Muscle of leg (tissue), 3 donors: ENCODE measurements at regions not wholly inside any gene's neighbourhood (a gene's known extent, or its start where the extent isn't known, plus 50 kb on each side); places are given as distances from the start of the nearest gene placed in this dataset.
A peak's percentile ranks its signal among the peaks of the same experiment; 100 is the strongest.
"Not testable (repeated sequence)": the region's sequence is repeated elsewhere in the genome, so short reads cannot be mapped to it uniquely, and the experiment has no call there.

Experiments
- DNase-seq: peaks from one replicate; pipeline ENCODE4 v3.0.0; 2013
- H3K27ac ChIP-seq: one replicate; pipeline ENCODE4 v1.5.1; 2013; ENCODE audit warnings: mild to moderate bottlenecking, low read length, control low read depth
- H3K27me3 ChIP-seq: one replicate; pipeline ENCODE4 v1.6.1; 2013; ENCODE audit warnings: low read length; ENCODE audit not compliant: control insufficient read depth, insufficient read depth
- H3K36me3 ChIP-seq: one replicate; pipeline ENCODE4 v1.6.1; 2013; ENCODE audit warnings: low read length; ENCODE audit not compliant: control insufficient read depth, insufficient read depth
- H3K4me1 ChIP-seq: one replicate; pipeline ENCODE4 v1.6.1; 2013; ENCODE audit warnings: low read length; ENCODE audit not compliant: control insufficient read depth, insufficient read depth
- H3K4me3 ChIP-seq: one replicate; pipeline ENCODE4 v1.5.1; 2013; ENCODE audit warnings: low read length, control low read depth
- H3K9me3 ChIP-seq: replicated peaks from 2 replicates; pipeline ENCODE4 v1.6.1; 2013; ENCODE audit warnings: low read depth, low read length; ENCODE audit not compliant: control insufficient read depth
- WGBS: methylation state at CpG from one replicate; pipeline ENCODE4 v1.1.5; 2013; ENCODE audit warnings: missing lambda C conversion rate; ENCODE audit not compliant: insufficient coverage; 5-methylcytosine and 5-hydroxymethylcytosine counted together

GRCh38 chr9:87374023-87374919, 123.4 kb upstream of the DAPK1 start:
- not testable (repeated sequence) for H3K27me3 ChIP-seq, H3K4me3 ChIP-seq, H3K4me1 ChIP-seq, H3K27ac ChIP-seq, H3K9me3 ChIP-seq, DNase-seq, H3K36me3 ChIP-seq
- 67% methylated on average over 6 of the region's 10 CpGs for WGBS

DNA sequence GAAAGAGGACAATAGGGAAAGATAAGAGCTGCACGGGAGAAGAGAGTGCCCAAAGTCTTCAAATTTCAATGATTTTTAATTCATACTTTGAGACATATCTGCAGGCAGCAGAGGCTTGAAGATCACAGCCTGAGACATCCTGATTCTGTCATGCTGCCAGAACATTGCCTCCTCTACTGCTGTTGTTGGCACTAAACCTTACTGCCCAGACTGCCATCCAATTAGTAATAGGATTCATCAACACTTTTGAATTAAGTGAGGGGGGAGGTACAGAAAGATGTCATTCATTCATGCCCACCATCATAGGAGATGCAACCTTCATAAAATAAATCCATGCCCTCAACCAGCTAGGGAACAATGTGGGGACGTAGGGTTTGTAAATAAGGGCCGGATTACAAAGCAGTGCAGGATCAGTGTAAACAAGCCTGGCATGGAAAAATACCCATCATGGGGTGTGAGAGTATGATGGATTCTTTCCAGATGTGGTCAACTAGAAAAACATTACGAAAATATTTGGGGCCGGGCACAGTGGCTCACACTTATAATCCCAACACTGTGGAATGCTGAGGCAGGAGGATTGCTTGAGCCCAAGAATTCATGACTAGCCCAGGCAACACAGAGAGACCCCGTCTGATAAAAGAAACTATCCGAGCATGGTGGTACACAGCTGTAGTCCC, 122.1 kb upstream of the DAPK1 start:
- H3K4me1 ChIP-seq, result no peaks in the 10 kb centered on the region
- H3K27ac ChIP-seq, result no peak overlapping the region
- H3K9me3 ChIP-seq, result no peaks in the 10 kb centered on the region
- H3K36me3 ChIP-seq, result no peaks in the 10 kb centered on the region
- DNase-seq, result no peak
- 95% methylated on average over 3 of the region's 7 CpGs for WGBS
- peaks cover 3% of the 10 kb centered on the region for H3K27me3 ChIP-seq
- H3K4me3 ChIP-seq, result no peak overlapping the region

- H3K4me1 ChIP-seq, result peaks cover 5% of the 10 kb centered on the region
- WGBS, result no CpG with 5 or more reads among the region's 1 CpG
Measured at GRCh38 chr9:87378676-87379075, 119.0 kb upstream of the DAPK1 start.

GRCh38 chr9:87379300-87379699, 118.4 kb upstream of the DAPK1 start:
- H3K27me3 ChIP-seq, result no peaks in the 10 kb centered on the region
- WGBS, result 90% methylated on average over 2 of the region's 6 CpGs
- H3K36me3 ChIP-seq, result no peaks in the 10 kb centered on the region
- H3K27ac ChIP-seq, result no peak overlapping the region
- H3K4me1 ChIP-seq, result peaks cover 5% of the 10 kb centered on the region
- no peaks in the 10 kb centered on the region for H3K9me3 ChIP-seq
- no peak for DNase-seq
- H3K4me3 ChIP-seq, result no peak overlapping the region

More at GRCh38 chr9:87378676-87379075, 119.0 kb upstream of the DAPK1 start:
- Histone ChIP-seq H3K36me3 (no peaks in the 10 kb centered on the region), H3K4me3 (no peak overlapping the region), H3K9me3 (no peaks in the 10 kb centered on the region), H3K27ac (no peak overlapping the region), H3K27me3 (peaks cover 3% of the 10 kb centered on the region)
- DNase-seq, result no peak

DNA sequence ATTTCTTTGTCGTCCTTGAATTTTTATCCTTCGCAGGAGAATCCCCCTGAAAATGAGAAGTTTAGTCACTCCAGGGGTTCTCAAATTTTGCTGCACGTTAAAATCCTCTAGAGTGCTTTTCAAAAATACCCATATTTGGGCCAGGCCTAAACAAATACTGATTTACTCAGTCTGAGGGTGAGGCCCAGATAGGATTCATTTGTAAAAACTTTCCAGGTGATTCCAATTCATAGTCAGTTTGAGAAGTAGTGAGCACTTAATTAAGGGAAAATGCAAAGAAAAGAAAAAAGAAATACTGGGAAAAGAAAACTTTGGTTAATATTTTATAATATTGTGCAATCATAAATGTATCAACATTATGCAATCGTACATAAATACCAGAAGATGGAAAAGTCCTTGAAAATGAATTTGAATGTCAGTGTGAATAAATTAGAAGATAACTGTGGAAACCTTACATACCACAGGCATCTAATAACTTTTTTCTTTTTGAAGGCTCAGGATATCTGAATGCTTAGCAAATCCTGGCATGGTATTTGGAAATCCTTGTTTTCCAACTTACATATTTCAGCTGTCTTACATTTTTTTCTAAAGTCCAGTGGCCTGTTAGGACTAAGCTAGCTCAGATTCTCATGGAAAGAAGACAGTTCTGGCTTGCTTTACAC, 116.5 kb upstream of the DAPK1 start:
- WGBS, result no CpG with 5 or more reads among the region's 4 CpGs
- Histone ChIP-seq H3K4me3 (no peak overlapping the region), H3K36me3 (no peaks in the 10 kb centered on the region), H3K9me3 (no peaks in the 10 kb centered on the region), H3K27ac (no peak overlapping the region), H3K27me3 (no peaks in the 10 kb centered on the region), H3K4me1 (peaks cover 5% of the 10 kb centered on the region)
- peak; percentile 81 for DNase-seq

DNA sequence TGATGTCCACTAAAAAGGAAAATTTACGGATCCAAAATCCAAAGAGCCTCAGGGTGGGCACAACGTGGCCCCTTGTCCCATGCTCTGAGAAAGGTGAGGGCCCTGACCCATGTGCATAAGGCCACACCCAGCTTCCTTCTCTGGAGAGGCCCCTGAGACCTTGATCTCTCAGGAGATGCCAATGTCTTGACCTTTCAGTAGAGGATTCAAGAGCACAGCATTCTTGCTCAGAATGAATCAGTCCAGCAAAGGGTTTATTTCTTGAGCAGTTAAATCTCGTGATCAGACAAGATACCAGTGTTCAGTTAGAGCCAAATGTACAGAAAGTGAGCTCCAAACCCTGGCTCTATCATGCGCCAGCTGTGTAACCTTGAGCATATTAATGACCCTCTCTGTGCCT, 115.9 kb upstream of the DAPK1 start:
- peak overlapping the region; percentile 59 for H3K27ac ChIP-seq

GRCh38 chr9:87382900-87383299, 114.8 kb upstream of the DAPK1 start:
- peaks cover 5% of the 10 kb centered on the region for H3K4me1 ChIP-seq
- H3K27me3 ChIP-seq, result no peaks in the 10 kb centered on the region
- H3K36me3 ChIP-seq, result no peaks in the 10 kb centered on the region
- WGBS, result 93% methylated on average over 8 of the region's 9 CpGs
- H3K9me3 ChIP-seq, result no peaks in the 10 kb centered on the region
- no peak overlapping the region for H3K27ac ChIP-seq
- no peak for DNase-seq
- H3K4me3 ChIP-seq, result no peak overlapping the region

More for the DNA sequence above, 115.9 kb upstream of the DAPK1 start:
- H3K27me3 ChIP-seq, result no peaks in the 10 kb centered on the region
- H3K9me3 ChIP-seq, result no peaks in the 10 kb centered on the region
- peaks cover 5% of the 10 kb centered on the region for H3K4me1 ChIP-seq
- DNase-seq, result no peak
- WGBS, result 73% methylated on average over 3 of the region's 4 CpGs
- no peak overlapping the region for H3K4me3 ChIP-seq
- no peaks in the 10 kb centered on the region for H3K36me3 ChIP-seq

GRCh38 chr9:87383344-87384150, 114.1 kb upstream of the DAPK1 start:
- Histone ChIP-seq H3K27me3 (no peaks in the 10 kb centered on the region), H3K27ac (no peak overlapping the region), H3K36me3 (no peaks in the 10 kb centered on the region), H3K4me3 (no peak overlapping the region), H3K9me3 (no peaks in the 10 kb centered on the region), H3K4me1 (peaks cover 5% of the 10 kb centered on the region)
- 92% methylated on average over 4 of the region's 7 CpGs for WGBS
- no peak for DNase-seq

DNA sequence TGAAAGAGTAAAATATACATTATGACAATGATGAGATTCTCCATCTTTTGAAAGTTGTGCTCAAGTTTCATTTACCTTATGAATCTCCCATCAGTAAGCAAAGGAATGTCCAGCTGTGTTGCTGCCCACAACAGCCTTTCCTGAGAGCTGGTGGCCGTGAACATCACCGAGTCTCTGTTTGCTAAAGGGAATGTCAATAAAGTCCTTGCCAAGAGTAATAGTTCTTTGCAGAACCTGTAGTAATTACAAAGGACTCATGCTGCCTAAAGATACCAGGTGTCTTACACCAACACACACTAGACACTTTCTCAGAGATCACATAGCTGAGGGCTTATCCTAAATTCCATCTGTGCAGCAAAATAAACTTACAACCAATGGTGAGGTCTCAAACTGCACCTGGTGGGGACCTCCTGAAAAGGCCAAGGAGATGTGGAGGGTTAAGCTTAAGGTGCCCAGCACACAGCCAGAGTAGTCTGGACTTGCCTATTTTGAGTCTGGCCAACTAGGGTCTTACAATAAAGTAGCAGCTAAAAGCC, 111.1 kb upstream of the DAPK1 start:
- 40% methylated on average over 2 of the region's 2 CpGs for WGBS
- no peak overlapping the region for H3K27ac ChIP-seq
- H3K4me3 ChIP-seq, result no peak overlapping the region
- H3K36me3 ChIP-seq, result no peaks in the 10 kb centered on the region
- DNase-seq, result no peak
- no peaks in the 10 kb centered on the region for H3K27me3 ChIP-seq
- H3K4me1 ChIP-seq, result peaks cover 4% of the 10 kb centered on the region
- no peaks in the 10 kb centered on the region for H3K9me3 ChIP-seq
